GM19238 (cell line): ENCODE measurements at regions not wholly inside any gene's neighbourhood (a gene's known extent, or its start where the extent isn't known, plus 50 kb on each side); places are given as distances from the start of the nearest gene placed in this dataset.

Experiments used
- DNase-seq: peaks from one replicate; pipeline ENCODE4 v3.0.0; 2011; ENCODE audit warnings: low spot score; ENCODE audit not compliant: insufficient read length

DNA sequence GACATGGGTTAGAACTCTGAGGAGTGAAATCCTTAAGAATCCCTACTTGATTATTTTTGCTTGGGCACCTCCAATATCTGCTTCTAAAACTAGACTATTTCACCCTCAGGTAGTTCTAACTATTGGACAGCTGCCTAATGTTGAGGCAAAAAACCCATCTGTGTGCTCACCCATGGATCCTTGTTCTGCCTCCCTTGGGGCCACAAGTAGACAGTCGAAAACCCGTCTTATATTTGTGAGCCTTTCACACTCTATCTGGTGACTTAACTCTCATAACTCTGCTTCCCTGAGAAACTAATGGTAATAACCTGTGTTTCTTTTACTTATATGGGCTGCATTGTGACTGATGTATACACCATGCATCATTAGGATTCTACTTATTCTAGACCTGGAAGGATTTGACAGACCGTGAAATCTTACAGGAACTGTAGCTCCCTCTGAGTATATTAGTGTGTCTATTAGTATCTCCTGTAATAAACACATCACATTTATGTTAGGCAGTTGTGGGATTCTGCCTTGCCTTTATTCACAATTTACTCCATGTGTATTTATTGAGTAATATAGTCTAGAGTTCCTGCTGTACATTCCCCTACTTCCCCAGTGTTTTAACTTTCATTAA lies 94.6 kb upstream of the SGCD start:
- DNase-seq = no peak

DNA sequence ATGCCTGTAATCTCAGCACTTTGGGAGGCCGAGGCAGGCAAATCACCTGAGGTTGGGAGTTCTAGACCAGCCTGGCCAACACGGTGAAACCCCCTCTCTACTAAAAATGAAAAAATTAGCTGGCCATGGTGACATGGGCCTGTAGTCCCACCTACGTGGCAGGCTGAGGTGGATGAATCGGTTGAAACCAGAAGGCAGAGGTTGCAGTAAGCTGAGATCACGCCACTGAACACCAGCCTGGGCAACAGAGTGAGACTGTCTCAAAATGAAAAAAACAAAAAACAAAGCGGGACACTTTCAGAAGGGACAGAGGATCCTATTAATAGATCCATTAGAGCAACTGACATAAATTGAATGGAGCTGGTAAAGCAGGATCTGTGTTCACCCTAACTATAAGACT lies 89.6 kb upstream of the SGCD start:
- DNase-seq = no peak

DNA sequence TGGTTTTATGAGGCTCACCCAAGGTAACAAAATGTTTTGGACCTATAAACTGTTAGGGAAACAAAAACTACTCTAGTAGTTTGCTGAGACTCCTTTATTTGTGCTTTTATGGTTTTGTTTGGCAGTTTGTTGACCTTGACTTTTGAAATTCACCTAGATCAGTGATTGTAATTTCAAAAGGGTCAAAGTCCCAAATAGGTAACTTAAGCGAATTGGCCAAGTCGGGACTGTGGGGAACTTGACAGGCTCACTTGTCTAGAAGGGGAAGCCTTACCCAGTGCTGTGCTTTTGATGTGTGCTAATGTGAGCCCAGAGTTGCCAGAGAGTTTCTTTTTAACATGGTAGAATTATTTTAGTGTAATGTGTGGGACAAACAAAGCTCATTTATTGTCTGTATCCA lies 87.2 kb upstream of the SGCD start:
- DNase-seq = no peak

DNA sequence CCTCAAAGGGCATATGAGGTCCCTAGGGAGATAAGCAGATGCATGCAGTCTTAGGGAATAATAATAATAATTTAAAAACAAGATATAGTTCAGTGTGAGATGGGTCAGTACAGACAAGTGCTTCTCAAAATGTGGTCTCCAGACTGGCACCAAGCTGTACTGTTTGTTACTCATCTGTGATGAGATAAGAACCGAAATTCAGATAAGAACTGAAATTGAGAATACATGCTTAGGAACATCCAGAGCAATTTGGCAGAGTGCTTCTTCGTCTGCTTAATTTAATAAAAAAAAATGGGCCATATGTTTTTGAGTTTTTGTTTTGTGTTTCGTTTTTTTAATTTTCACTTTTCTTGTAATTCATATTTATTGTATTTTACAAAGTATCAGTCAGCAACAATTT lies 86.5 kb upstream of the SGCD start:
- no peak for DNase-seq

GRCh38 chr5:156241266-156241665 lies 85.7 kb upstream of the SGCD start:
- DNase-seq = no peak

DNA sequence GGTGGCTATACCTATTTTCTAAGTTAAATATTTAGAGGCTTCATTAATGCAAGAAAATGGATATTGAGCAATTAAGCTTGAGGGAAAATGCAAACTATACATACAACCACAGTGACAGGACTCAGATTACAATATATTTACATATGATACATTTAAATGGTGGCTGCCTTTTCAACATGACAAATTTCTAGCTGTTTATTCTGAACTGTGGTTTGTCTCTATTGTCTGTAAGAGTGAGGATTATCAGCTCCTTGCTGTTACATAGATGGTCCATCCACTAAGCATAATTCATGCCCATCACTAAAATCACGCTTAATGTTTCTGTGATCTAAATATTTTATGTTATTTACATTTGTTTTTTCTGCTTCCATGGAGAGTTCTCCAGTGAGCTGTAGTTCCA lies 81.1 kb upstream of the SGCD start:
- no peak for DNase-seq

- no peak for DNase-seq
Observed at GRCh38 chr5:156251076-156251475, 75.9 kb upstream of the SGCD start.

DNA sequence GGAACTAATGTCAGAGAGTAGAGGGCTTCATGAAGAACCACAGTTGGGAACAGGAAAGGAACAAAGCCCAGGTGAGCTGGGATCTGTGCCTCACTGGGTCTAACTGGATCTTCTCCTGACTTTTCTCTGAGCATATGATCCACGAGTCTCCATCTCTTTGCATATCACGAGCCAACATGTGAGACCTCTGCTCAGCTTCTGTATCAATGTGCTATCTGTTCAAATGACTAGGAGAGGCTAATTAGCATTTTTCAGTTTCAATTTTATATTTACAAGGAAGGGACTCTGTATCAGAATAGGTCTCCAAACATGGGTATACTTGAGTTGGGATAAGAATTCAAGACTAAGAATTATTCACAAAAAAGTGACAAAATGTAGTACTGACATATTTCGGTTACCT lies 73.8 kb upstream of the SGCD start:
- DNase-seq = no peak

DNA sequence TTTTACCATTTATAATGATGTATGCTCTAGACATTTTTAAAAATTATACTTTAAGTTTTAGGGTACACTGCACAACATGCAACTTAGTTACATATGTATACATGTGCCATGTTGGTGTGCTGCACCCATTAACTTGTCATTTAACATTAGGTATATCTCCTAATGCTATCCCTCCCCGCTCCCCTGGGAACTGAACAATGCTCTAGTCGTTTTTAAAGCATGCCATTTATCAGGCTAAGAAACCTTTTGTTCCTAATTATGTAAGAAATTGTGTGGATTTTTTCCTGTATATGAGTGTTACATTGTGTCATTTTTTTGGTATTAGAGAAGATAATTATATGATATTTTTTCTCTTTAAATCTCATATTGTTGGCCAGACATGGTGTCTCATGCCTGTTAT lies 72.8 kb upstream of the SGCD start:
- DNase-seq = no peak

- DNase-seq = no peak
Observed at GRCh38 chr5:156256642-156257041, 70.3 kb upstream of the SGCD start.

DNA sequence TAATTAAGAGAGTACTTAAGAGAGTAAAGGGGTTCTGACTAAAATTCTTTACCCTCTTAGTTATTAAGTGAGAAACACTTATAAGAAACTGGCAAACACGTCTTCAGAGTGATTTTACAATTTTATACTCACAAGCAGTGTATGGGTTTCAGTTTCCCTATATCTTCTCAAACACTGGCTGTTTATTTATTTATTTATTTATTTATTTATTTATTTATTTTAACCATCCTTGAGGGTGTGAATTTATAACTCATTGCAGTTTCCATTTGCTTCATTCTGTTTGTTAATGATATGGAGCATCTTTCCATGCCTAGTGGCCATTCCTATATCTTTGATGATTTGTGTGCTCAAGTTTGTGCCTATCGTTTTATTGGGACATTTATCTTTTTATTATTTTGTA lies 68.0 kb upstream of the SGCD start:
- DNase-seq = no peak

DNA sequence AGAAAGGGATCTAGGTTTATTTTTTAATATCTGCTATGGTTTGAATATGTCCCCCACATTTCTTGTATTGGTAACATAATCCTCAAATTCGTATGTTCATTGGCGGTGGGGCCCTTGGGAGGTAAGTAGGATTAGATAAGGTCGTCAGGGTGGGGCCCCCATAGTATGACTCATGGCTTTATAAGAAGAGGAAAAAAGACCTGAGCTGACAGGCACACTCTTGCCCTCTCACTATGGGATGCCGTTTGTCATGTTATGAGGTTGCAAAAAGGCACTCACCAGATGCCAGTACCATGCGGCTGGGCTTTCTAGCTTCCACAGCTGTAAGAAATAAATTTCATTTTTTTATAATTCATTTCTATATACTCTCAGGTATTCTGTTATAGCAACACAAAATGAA lies 67.3 kb upstream of the SGCD start:
- no peak for DNase-seq

DNA sequence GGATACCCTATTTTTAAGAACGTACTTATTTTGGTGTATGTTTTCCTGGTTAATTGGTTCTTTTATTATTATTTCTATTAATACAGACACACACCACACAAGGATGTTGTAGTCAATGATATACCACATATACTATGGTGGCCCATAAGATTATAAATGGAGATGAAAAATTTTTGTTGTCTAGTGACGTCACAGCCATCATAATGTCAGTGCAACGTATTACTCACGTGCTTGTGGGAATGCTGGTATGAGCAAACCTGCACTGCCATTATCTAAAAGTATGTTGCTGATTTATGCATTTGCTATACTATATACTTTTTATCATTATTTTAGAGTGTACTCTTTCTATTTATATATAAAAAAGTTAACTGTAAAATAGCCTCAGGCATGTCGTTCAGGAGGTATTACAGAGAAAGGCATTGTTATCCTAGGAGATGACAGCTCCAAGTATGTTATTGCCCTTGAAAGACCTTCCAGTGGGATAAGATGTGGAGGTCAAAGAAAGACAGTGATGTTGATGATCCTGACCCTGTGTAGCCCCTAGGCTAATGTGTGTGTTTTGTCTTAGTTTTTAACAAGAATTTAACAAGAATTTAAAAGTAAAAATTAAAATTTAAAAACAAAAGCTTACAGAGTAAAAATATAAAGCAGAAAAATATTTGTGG lies 65.6 kb upstream of the SGCD start:
- no peak for DNase-seq

GRCh38 chr5:156271569-156271968 lies 55.4 kb upstream of the SGCD start:
- no peak for DNase-seq

GRCh38 chr5:156272139-156272538 lies 54.8 kb upstream of the SGCD start:
- DNase-seq = no peak

DNA sequence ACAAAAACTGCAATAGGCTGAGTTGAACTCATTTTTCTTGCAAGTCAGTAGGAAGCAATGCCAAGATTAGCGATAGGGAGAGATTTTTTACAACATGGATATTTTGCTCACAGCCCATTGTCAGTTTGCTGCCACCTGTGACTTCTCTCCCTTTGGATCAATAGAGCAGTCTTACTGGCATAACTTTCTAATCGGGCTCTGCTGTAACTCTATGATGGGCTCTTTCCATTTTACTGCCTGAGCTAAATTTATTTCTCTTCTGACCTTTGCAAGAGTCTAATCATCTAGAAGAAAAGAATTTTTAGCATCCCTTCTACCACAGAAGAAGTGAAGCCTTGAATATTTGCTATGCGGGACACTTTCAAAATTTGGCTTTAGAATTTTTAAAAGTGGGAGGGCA lies 53.6 kb upstream of the SGCD start:
- DNase-seq = no peak

- no peak for DNase-seq
Observed at GRCh38 chr5:156274453-156274852, 52.5 kb upstream of the SGCD start.
